GM12872 (cell line): ENCODE measurements at regions not wholly inside any gene's neighbourhood (a gene's known extent, or its start where the extent isn't known, plus 50 kb on each side); places are given as distances from the start of the nearest gene placed in this dataset.

ENCODE experiments used
- TF ChIP-seq, protein P1 (sequence below): IDR thresholded peaks from 3 replicates; pipeline ENCODE4 v1.5.1; 2011; ENCODE audit warnings: low read depth, mild to moderate bottlenecking, low read length, moderate library complexity; ENCODE audit not compliant: insufficient read depth

DNA sequence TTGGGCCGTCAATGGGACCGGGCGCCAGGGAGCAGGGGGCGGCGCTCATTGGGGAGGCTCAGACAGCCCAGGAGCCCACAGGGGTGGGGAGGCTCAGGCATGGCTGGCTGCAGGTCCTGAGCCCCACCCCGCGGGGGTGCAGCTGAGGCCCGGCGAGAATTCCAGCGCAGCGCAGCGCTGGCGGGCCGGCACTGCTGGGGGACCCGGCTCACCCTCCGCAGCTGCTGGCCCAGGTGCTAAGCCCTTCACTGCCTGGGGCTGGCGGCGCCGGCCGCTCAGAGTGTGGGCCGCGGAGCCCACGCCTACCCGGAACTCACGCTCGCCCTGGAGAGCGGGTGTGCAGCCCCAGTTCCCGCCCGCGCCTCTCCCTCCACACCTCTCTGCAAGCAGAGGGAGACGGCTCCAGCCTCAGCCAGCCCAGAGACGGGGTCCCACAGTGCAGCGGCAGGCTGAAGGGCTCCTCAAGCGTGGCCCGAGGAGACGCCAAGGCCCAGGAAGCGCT lies 1227.4 kb downstream of the PCDH17 start:
- TF ChIP-seq, protein P1, sequence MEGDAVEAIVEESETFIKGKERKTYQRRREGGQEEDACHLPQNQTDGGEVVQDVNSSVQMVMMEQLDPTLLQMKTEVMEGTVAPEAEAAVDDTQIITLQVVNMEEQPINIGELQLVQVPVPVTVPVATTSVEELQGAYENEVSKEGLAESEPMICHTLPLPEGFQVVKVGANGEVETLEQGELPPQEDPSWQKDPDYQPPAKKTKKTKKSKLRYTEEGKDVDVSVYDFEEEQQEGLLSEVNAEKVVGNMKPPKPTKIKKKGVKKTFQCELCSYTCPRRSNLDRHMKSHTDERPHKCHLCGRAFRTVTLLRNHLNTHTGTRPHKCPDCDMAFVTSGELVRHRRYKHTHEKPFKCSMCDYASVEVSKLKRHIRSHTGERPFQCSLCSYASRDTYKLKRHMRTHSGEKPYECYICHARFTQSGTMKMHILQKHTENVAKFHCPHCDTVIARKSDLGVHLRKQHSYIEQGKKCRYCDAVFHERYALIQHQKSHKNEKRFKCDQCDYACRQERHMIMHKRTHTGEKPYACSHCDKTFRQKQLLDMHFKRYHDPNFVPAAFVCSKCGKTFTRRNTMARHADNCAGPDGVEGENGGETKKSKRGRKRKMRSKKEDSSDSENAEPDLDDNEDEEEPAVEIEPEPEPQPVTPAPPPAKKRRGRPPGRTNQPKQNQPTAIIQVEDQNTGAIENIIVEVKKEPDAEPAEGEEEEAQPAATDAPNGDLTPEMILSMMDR: no peak

DNA sequence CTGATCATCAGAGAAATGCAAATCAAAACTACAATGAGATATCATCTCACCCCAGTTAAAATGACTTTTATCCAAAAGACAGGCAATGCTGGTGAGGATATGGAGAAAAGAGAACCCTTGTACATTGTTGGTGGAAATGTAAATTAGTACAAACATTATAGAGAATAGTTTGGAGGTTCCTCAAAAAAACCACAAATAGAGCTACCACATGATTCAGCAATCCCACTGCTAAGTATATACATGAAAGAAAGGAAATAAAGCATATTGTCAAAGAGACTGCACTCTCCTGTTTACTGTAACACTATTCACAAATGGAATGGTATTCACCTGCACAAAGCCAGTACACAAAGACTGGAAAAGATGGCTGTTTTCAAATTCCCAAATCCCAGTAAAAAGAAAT lies 1233.7 kb downstream of the PCDH17 start:
- TF ChIP-seq, protein P1: no peak

DNA sequence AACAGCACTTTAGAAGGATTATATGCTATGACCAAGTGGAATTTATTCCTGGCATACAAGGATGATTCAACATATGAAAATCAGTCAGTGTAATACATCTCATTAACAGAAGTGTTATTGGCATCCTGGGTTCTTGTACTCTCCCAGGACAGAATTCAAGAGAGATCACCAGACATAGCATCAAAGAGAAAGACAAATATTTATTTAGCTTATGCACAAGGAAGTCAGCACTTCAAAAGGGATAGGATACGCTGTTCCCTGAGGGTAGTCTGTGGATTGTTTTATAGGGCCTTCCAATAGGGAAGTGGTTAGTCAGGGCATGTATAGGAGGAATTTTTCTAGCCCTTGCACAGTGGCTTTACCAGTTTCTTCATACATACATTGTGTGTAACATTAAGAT lies 1238.0 kb downstream of the PCDH17 start:
- TF ChIP-seq, protein P1: no peak

DNA sequence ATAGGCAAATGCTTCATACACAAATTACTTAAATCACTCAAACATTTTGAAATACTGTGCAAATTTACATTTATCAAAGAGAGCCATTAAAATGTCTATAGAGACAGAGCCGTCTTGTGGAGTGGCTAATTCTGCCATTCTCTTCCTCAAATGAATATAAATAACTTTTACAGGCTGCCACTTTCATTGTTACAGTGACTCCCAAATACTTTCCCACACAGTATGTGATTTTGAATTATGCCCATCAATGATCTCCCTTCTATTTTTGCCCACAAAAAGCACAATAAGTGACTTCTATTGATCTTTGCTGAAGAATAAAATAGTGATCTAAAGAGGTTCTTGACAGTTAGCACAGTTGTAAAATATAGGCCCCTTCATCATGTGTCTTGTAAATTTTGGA lies 1244.9 kb downstream of the PCDH17 start:
- TF ChIP-seq, protein P1: no peak

DNA sequence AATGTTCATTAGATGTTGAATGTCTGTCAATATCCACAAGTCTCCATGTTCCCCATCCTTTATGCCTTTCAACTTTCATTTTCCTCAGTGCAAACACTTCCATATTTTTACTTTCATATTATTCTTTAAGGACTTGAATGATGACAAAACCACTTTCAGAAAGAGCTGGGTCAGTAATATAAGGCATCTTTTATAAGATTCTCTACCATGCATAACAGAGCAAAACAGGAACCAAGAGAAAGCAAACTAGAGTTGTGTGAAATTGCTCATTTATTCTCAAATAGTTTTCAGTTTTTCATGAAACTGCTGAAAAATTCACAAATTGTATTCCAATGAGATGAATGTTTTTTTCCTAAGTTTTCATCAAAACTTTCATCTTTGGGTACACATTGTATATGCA lies 1247.6 kb downstream of the PCDH17 start:
- TF ChIP-seq, protein P1: no peak

DNA sequence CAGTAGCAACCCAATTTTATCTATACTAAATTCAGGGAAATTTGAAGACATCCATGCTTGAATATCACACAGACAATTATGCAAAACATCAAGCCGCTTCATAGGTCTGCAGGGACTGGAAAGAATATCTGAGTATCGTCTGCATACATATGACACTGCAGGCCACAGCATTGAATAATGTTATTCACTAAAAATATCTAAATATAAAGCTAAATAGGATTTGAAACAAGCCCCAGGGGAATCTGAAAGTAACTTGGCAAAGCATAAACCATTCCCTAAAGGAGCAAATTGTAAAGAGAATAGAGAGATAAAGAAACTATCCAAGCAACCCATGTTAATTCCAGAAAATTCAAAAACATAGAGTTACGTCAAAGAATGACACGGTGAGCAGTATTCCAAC lies 1251.0 kb downstream of the PCDH17 start:
- TF ChIP-seq, protein P1: no peak

DNA sequence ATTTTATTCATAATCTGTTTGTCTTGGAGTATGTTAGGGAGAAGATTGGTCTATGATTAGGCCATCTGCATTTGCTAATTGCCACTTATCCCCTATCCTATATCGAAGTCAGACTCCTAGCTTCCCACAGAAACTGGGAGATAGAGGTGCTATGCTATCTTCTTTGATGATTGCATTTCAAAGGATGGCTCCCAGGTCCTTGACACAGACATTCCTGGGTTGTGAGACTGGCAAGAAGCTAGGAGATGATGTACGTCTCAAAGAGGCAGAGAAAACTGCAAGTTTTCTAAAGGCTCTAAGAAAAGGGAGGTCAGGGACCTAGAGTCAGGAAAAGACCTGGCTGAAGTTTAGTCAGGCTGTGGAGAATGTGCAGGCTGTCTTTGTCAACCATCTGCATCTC lies 1251.9 kb downstream of the PCDH17 start:
- TF ChIP-seq, protein P1: no peak
